IMR-90 (cell line): ENCODE measurements at regions not wholly inside any gene's neighbourhood (a gene's known extent, or its start where the extent isn't known, plus 50 kb on each side); places are given as distances from the start of the nearest gene placed in this dataset.

Experiments
- ATAC-seq: fragments of 200-7000 bp; cut with Tn5 transposase; 2 replicates; pipeline ENCODE4 v1.9.1; 2020; ENCODE audit warnings: low read depth, mild to moderate bottlenecking, moderate library complexity
- BruUV-seq: library from RNA; stranded (reverse); fragments of 400-500 nt; replicated peaks from 2 replicates; lab custom pipeline; 2021; lab: Mats Ljungman, UMichigan
- CTCF ChIA-PET: fragments of 300-600 bp; formaldehyde crosslinking; extraction: SDS; loops from one replicate; lab custom pipeline; 2021; ENCODE audit warnings: antibody characterized with exemption; lab: Yijun Ruan, JAX
- POLR2A ChIA-PET: fragments of 300-600 bp; sonication (Branson Sonifier 250); formaldehyde crosslinking; loops from one replicate; lab custom pipeline; 2022; ENCODE audit warnings: antibody characterized with exemption; ENCODE audit not compliant: unreplicated experiment; lab: Charles Lee
- DNase-seq: peaks from one replicate; pipeline ENCODE4 v3.0.0; 2013
- H2AFZ ChIP-seq: replicated peaks from 2 replicates; pipeline ENCODE3; 2013; ENCODE audit warnings: low read length, mild to moderate bottlenecking; ENCODE audit not compliant: poor library complexity
- H2AK5ac ChIP-seq: 2 replicates; pipeline ENCODE4 v1.6.1; 2013; ENCODE audit warnings: low read depth, low read length, inconsistent platforms
- H2AK9ac ChIP-seq: replicated peaks from 2 replicates; pipeline ENCODE3; 2013; ENCODE audit warnings: mild to moderate bottlenecking, low read depth, low read length, moderate library complexity; ENCODE audit not compliant: poor library complexity
- H2BK120ac ChIP-seq: 2 replicates; pipeline ENCODE4 v1.6.1; 2013; ENCODE audit warnings: low read depth, low read length, inconsistent platforms
- H2BK15ac ChIP-seq: 3 replicates; pipeline ENCODE4 v1.6.1; 2013; ENCODE audit warnings: low read depth, low read length, inconsistent platforms
- H2BK20ac ChIP-seq: 2 replicates; pipeline ENCODE4 v1.6.1; 2013; ENCODE audit warnings: low read depth, mild to moderate bottlenecking, inconsistent platforms, low read length, moderate library complexity
- H2BK5ac ChIP-seq: 2 replicates; pipeline ENCODE4 v1.6.1; 2013; ENCODE audit warnings: mild to moderate bottlenecking, low read depth, low read length, inconsistent platforms; ENCODE audit not compliant: poor library complexity, severe bottlenecking
- H3K14ac ChIP-seq: replicated peaks from 2 replicates; pipeline ENCODE4 v1.6.1; 2013; ENCODE audit warnings: low read depth, low read length, inconsistent platforms
- H3K18ac ChIP-seq: 2 replicates; pipeline ENCODE4 v1.6.1; 2013; ENCODE audit warnings: low read depth, low read length, control low read depth
- H3K23ac ChIP-seq: 2 replicates; pipeline ENCODE4 v1.6.1; 2013; ENCODE audit warnings: low read depth, low read length, inconsistent platforms
- H3K27ac ChIP-seq: 2 replicates; pipeline ENCODE4 v1.5.1; 2013; ENCODE audit warnings: mild to moderate bottlenecking, control low read depth, low read length; ENCODE audit not compliant: insufficient read depth
- H3K27me3 ChIP-seq: 2 replicates; pipeline ENCODE4 v1.6.1; 2013; ENCODE audit warnings: low read length; ENCODE audit not compliant: control insufficient read depth, insufficient read depth
- H3K36me3 ChIP-seq: 2 replicates; pipeline ENCODE4 v1.6.1; 2013; ENCODE audit warnings: low read length, mixed read lengths; ENCODE audit not compliant: control insufficient read depth, insufficient read depth
- H3K4ac ChIP-seq: 2 replicates; pipeline ENCODE4 v1.6.1; 2013; ENCODE audit warnings: low read depth, low read length, inconsistent platforms
- H3K4me1 ChIP-seq: 2 replicates; pipeline ENCODE4 v1.6.1; 2013; ENCODE audit warnings: low read length, mixed read lengths; ENCODE audit not compliant: control insufficient read depth, insufficient read depth
- H3K4me2 ChIP-seq: 2 replicates; pipeline ENCODE4 v1.6.1; 2013; ENCODE audit warnings: low read depth, mild to moderate bottlenecking, control low read depth, low read length, moderate library complexity
- H3K4me3 ChIP-seq: 2 replicates; pipeline ENCODE4 v1.5.1; 2013; ENCODE audit warnings: low read depth, mild to moderate bottlenecking, control low read depth, low read length, moderate library complexity; ENCODE audit not compliant: insufficient read depth
- H3K56ac ChIP-seq: 2 replicates; pipeline ENCODE4 v1.6.1; 2013; ENCODE audit warnings: low read length, inconsistent platforms; ENCODE audit not compliant: insufficient read depth; ENCODE audit errors: extremely low read depth
- H3K79me1 ChIP-seq, 2 experiments: 2 replicates each; pipeline ENCODE4 v1.6.1; 2013; ENCODE audit warnings: low read length in 2 of 2, inconsistent platforms in 1 of 2, low read depth in 1 of 2
- H3K9ac ChIP-seq: 2 replicates; pipeline ENCODE4 v1.6.1; 2013; ENCODE audit warnings: low read depth, low read length, control low read depth
- H3K9me1 ChIP-seq: 2 replicates; pipeline ENCODE4 v1.6.1; 2013; ENCODE audit warnings: low read length, inconsistent platforms; ENCODE audit not compliant: insufficient read depth
- H3K9me3 ChIP-seq: 2 replicates; pipeline ENCODE4 v1.6.1; 2013; ENCODE audit warnings: low read length; ENCODE audit not compliant: control insufficient read depth, insufficient read depth
- H4K20me1 ChIP-seq: 2 replicates; pipeline ENCODE4 v1.6.1; 2013; ENCODE audit warnings: low read length, inconsistent platforms; ENCODE audit not compliant: insufficient read depth
- H4K5ac ChIP-seq: 2 replicates; pipeline ENCODE4 v1.6.1; 2013; ENCODE audit warnings: mild to moderate bottlenecking, low read depth, low read length, control low read depth
- H4K8ac ChIP-seq, 2 experiments: 2 replicates each; pipeline ENCODE4 v1.6.1; 2013; ENCODE audit warnings: low read depth in 2 of 2, low read length in 2 of 2, control low read depth in 1 of 2, inconsistent platforms in 1 of 2
- H4K91ac ChIP-seq: 2 replicates; pipeline ENCODE4 v1.6.1; 2013; ENCODE audit warnings: low read depth, low read length, inconsistent platforms; ENCODE audit not compliant: insufficient read depth
- BHLHE40 ChIP-seq: fragments of 150-350 bp; IDR thresholded peaks from 2 replicates; pipeline ENCODE4 v1.6.1; 2016; ENCODE audit warnings: mild to moderate bottlenecking, low read depth, low read length
- CEBPB ChIP-seq: IDR thresholded peaks from 2 replicates; pipeline ENCODE4 v1.6.1; 2012; ENCODE audit warnings: low read depth, low read length, improper control_type of control experiment
- CHD1 ChIP-seq: IDR thresholded peaks from 2 replicates; pipeline ENCODE4 v1.6.1; 2012; ENCODE audit warnings: low read depth, low read length, improper control_type of control experiment
- CTCF ChIP-seq: conservative IDR thresholded peaks from 2 replicates; pipeline ENCODE4 v1.5.1; 2012; ENCODE audit warnings: mild to moderate bottlenecking, low read depth, low read length, improper control_type of control experiment
- ELK1 ChIP-seq: fragments of 150-350 bp; IDR thresholded peaks from 2 replicates; pipeline ENCODE4 v1.6.1; 2016; ENCODE audit warnings: low read depth, mild to moderate bottlenecking, low read length, moderate library complexity, borderline replicate concordance
- FOS ChIP-seq: fragments of 150-350 bp; IDR thresholded peaks from 2 replicates; pipeline ENCODE4 v1.6.1; 2016; ENCODE audit warnings: low read depth, low read length
- MAFK ChIP-seq: IDR thresholded peaks from 2 replicates; pipeline ENCODE4 v1.6.1; 2012; ENCODE audit warnings: low read depth, low read length, improper control_type of control experiment
- MAZ ChIP-seq: IDR thresholded peaks from 2 replicates; pipeline ENCODE4 v1.6.1; 2012; ENCODE audit warnings: low read depth, mild to moderate bottlenecking, low read length, improper control_type of control experiment, moderate library complexity, borderline replicate concordance
- MXI1 ChIP-seq: IDR thresholded peaks from 2 replicates; pipeline ENCODE4 v1.6.1; 2012; ENCODE audit warnings: low read depth, mild to moderate bottlenecking, low read length, moderate library complexity, borderline replicate concordance
- NFE2L2 ChIP-seq: fragments of 150-350 bp; IDR thresholded peaks from 2 replicates; pipeline ENCODE4 v1.6.1; 2016; ENCODE audit warnings: low read depth, mild to moderate bottlenecking, low read length
- POLR2A ChIP-seq: IDR thresholded peaks from 2 replicates; pipeline ENCODE4 v1.6.1; 2012; ENCODE audit warnings: mild to moderate bottlenecking, low read depth, low read length
- RAD21 ChIP-seq: IDR thresholded peaks from 2 replicates; pipeline ENCODE4 v1.6.1; 2012; ENCODE audit warnings: low read length, improper control_type of control experiment
- RCOR1 ChIP-seq: IDR thresholded peaks from 2 replicates; pipeline ENCODE4 v1.6.1; 2012; ENCODE audit warnings: mild to moderate bottlenecking, low read length, improper control_type of control experiment; ENCODE audit not compliant: insufficient replicate concordance
- RFX5 ChIP-seq: IDR thresholded peaks from 2 replicates; pipeline ENCODE4 v1.8.0; 2012; ENCODE audit warnings: low read depth, mild to moderate bottlenecking, low read length, moderate library complexity
- SMC3 ChIP-seq: fragments of 150-350 bp; IDR thresholded peaks from 2 replicates; pipeline ENCODE4 v1.6.1; 2016; ENCODE audit warnings: low read depth, mild to moderate bottlenecking, antibody characterized with exemption, low read length, moderate library complexity
- USF2 ChIP-seq: fragments of 150-350 bp; IDR thresholded peaks from 2 replicates; pipeline ENCODE4 v1.6.1; 2017; ENCODE audit warnings: mild to moderate bottlenecking, antibody characterized with exemption, low read length, low read depth
- WGBS, 2 experiments: methylation state at CpG; one replicate each; pipeline versions ENCODE4 v1.1.5 to v1.1.7; 2013; ENCODE audit warnings: missing lambda C conversion rate in 2 of 2; ENCODE audit not compliant: insufficient read length in 1 of 2; ENCODE audit errors: extremely low coverage in 2 of 2; 5-methylcytosine and 5-hydroxymethylcytosine counted together
- dilution Hi-C: fragments of 300-500 bp; cut with HindIII; formaldehyde crosslinking; loops from one replicate; pipeline ENCODE4 v1.14.3; 2018; ENCODE audit warnings: low sequenced_read_pairs; ENCODE audit not compliant: unreplicated experiment
- in situ Hi-C: fragments of 300-500 bp; cut with MboI; formaldehyde crosslinking; loops from 3 replicates; pipeline ENCODE4 v1.14.3; 2019; ENCODE audit warnings: low sequenced_read_pairs, inconsistent platforms, mixed read lengths
- intact Hi-C: fragments of 100-400 bp; cut with micrococcal nuclease; formaldehyde crosslinking; loops from 2 replicates; pipeline ENCODE4 v1.10.0; 2022

DNA sequence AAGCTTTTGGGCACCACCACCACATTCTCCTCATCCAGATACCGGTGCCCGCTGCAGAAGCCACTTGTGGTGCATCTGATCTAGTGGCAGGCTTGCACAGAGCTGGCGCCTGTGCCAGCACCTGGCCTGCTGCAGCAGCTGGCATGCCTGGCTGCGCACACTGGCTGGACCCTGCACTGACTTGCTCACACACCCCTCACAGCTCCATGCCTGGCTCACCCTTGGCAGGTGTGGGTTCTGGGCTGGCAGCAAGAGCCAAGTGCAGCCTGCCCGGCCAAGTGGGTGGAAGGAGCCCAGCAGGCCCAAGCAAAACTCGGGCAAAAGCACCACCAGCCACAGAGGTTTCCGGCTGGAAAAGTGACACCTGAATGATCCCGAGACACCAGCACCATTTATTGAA lies 315.7 kb upstream of the RRP15 start:
- CTCF ChIA-PET = no interaction called here
- TF ChIP-seq NFE2L2 = no peak
- TF ChIP-seq ELK1 = no peak
- no peak for TF ChIP-seq POLR2A
- TF ChIP-seq MAZ = no peak
- no peak for TF ChIP-seq BHLHE40
- no peak for TF ChIP-seq SMC3
- TF ChIP-seq RFX5 = no peak
- no peak for TF ChIP-seq CHD1
- no peak for TF ChIP-seq MAFK
- no peak for TF ChIP-seq MXI1
- TF ChIP-seq RAD21 = no peak
- TF ChIP-seq CTCF = no peak
- TF ChIP-seq RCOR1 = no peak
- no peak for TF ChIP-seq CEBPB
- TF ChIP-seq USF2 = no peak
- no peak for TF ChIP-seq FOS
- H3K18ac ChIP-seq = no peak overlapping the region
- H3K23ac ChIP-seq = no peak overlapping the region
- no peaks in the 10 kb centered on the region for H4K20me1 ChIP-seq
- H4K91ac ChIP-seq = no peak overlapping the region
- intact Hi-C loops (no loop called here), in situ Hi-C loops (no loop called here), dilution Hi-C loops (no loop called here)
- no peaks in the 10 kb centered on the region for H3K27me3 ChIP-seq
- no peak overlapping the region for H2BK15ac ChIP-seq
- peaks cover 6% of the 10 kb centered on the region; the same call in 1 of the 2 replicates for H3K9me3 ChIP-seq
- no peak overlapping the region for H4K8ac ChIP-seq
- no peak overlapping the region for H3K4me2 ChIP-seq
- H3K14ac ChIP-seq = no peak overlapping the region
- no CpG with 5 or more reads among the region's 8 CpGs for WGBS, 2 experiments
- H3K56ac ChIP-seq = no peak overlapping the region
- DNase-seq = no peak
- no peaks in the 10 kb centered on the region for H3K36me3 ChIP-seq
- H2AK5ac ChIP-seq = no peak overlapping the region
- H2BK120ac ChIP-seq = no peak overlapping the region
- H3K27ac ChIP-seq = no peak overlapping the region
- BruUV-seq = no TSS peak
- H3K4me1 ChIP-seq = no peaks in the 10 kb centered on the region
- no peak overlapping the region for H3K9ac ChIP-seq
- no peak overlapping the region for H3K4me3 ChIP-seq
- no peaks in the 10 kb centered on the region for H3K9me1 ChIP-seq
- H2AFZ ChIP-seq = no peak overlapping the region
- no peak overlapping the region for H2BK20ac ChIP-seq
- no peak overlapping the region for H2BK5ac ChIP-seq
- H4K5ac ChIP-seq = no peak overlapping the region
- no peak overlapping the region for H3K4ac ChIP-seq
- no peak for ATAC-seq
- POLR2A ChIA-PET = no interaction called here
- no peaks in the 10 kb centered on the region for H3K79me1 ChIP-seq
- no peak overlapping the region for H2AK9ac ChIP-seq
